GM19240 (cell line): ENCODE measurements at regions not wholly inside any gene's neighbourhood (a gene's known extent, or its start where the extent isn't known, plus 50 kb on each side); places are given as distances from the start of the nearest gene placed in this dataset.
"Not testable (repeated sequence)": the region's sequence is repeated elsewhere in the genome, so short reads cannot be mapped to it uniquely, and the experiment has no call there.

ENCODE experiments used
- DNase-seq: peaks from one replicate; pipeline ENCODE4 v3.0.0; 2011; ENCODE audit warnings: low spot score; ENCODE audit not compliant: insufficient read length

DNA sequence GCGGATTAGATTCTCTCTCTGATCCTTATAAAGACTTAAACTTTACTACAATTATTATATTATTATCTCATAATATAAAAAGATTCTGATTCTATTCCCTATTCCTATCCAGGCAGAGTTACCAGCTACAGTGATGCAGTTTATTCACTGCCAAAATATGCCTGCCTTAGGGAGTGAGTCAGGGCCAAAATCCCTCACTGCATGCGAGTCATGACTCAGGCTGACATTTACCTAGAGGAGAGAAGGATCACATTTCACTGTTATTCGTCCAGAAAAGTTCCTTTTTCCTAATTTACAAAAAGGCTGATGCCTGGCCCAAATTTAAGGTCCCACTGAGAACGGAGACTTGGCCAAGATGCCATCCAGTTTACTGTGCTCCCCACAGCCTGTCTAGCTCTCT lies 168.5 kb upstream of the LDB2 start:
- DNase-seq: no peak

GRCh38 chr4:17066236-17066635 lies 167.8 kb upstream of the LDB2 start:
- no peak for DNase-seq

- DNase-seq: no peak
Observed at GRCh38 chr4:17065821-17066220, 167.4 kb upstream of the LDB2 start.

DNA sequence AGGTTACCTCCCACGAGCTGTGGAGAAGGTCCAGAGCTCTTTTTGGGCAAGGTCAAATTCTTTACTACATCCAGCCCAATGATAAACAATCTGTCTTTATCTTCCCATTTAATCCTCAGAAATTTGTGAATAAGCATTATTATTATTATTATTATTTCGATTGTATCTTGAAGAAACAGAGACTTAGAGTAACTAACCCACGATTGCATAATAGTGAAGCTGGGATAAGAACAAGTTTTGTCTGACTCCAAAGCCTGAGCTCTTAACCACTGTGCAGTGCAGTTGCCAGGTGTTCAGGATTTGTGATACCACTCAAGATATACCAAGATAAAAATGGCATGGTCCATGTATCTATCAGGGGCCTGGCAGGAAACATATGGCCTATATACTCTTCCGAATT lies 166.5 kb upstream of the LDB2 start:
- no peak for DNase-seq

GRCh38 chr4:17063888-17064287 lies 165.4 kb upstream of the LDB2 start:
- no peak for DNase-seq

DNA sequence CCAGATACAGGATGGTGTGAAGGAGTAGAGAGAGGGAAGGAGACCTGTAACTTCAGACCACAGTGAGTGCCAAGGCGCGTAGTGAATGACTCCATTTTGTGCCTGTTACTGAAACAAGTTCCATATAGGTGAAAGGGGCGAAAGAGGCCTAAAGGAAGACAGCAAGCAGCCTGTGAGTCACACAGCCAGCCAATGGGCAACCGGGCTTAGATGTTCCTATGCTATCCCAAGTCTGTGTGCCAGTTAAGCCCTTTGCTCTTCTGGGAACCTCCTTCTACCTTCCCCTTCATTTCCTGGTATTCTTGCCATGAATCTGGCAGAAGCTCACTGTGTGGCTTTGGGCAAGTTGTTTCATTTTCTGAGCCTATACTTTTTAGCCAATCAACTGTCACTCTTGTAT lies 161.8 kb upstream of the LDB2 start:
- DNase-seq: no peak

- DNase-seq: no peak
Observed at GRCh38 chr4:17058916-17059741, 160.7 kb upstream of the LDB2 start.

GRCh38 chr4:17058536-17058915 lies 160.1 kb upstream of the LDB2 start:
- no peak for DNase-seq

DNA sequence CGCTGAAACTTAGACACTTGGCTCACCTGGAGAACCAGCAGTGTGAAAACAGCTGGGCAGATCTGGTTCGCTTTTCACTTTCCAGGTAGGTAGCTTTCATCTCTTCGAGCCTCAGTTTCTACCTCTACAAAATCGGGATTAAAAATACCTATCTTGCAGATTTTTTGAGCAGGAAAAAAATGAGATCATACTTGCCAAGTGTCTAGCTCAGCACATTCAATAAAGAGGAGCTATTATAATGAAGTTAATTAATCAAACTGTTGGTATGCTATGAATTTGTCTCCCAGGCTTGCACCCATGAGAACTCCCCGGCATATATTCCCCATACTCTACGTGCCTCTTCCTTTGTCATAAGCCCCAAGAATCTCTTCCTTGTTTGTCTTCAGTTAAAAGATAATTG lies 158.6 kb upstream of the LDB2 start:
- DNase-seq: no peak

- no peak for DNase-seq
Observed at GRCh38 chr4:17055788-17056187, 157.3 kb upstream of the LDB2 start.

- no peak for DNase-seq
Observed at GRCh38 chr4:17045866-17046265, 147.4 kb upstream of the LDB2 start.

- no peak for DNase-seq
Observed at GRCh38 chr4:17038510-17039176, 140.2 kb upstream of the LDB2 start.

DNA sequence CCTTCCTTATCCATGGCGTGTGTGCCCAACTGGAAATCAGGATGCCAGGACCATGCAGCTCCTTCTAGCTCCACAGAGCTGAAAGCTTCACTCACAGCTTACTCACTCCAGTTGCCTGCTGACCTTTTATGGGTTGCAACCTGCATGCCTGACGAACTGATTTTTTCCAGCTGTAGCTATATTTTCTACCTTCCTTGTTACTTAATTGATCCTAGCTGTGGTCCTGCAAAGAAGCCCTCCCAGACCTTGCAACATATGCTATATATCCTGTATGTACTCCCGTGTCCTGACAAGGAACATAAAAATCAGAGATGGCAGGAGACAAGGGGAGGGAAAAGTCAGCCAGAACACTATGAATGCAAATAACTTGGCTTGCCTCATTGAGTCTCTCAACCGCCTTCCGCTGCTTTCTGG lies 135.3 kb upstream of the LDB2 start:
- no peak for DNase-seq

- no peak for DNase-seq
Observed at GRCh38 chr4:17033025-17033767, 134.8 kb upstream of the LDB2 start.

GRCh38 chr4:17030543-17030942 lies 132.1 kb upstream of the LDB2 start:
- no peak for DNase-seq

DNA sequence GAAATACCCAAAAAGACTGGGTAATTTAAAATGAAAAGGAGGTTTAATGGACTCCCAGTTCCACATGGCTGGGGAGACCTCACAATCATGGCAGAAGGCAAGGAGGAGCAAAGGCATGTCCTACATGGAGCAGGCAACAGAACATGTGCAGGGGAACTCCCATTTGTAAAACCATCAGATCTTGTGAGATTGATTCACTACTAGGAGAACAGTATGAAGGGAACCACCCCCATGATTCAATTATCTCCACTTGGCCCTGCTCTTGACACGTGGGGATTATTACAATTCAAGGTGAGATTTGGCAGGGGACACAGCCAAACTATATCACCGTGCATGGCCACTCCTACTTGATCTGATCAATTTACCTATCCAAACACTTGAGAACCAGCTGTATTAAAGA lies 131.5 kb upstream of the LDB2 start:
- no peak for DNase-seq

DNA sequence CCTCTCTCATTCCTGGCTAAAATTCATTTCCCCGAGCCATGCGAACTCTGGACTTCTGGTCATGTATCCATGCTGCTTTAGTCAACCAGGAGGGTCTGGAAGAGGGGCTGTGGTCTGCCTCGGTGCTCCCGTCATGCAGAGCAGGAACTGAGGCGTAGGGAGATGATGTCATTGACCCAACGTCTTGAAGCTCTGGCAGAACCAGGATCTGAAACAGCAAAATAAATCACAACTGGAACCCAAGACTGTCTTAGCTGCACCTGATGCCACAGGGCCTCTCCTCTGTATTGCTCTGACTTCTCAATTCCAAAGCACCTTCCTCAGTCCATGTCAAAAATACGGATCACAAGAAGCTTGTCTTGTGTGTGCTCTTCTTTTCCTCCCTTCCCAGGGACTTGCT lies 131.0 kb upstream of the LDB2 start:
- DNase-seq: no peak

DNA sequence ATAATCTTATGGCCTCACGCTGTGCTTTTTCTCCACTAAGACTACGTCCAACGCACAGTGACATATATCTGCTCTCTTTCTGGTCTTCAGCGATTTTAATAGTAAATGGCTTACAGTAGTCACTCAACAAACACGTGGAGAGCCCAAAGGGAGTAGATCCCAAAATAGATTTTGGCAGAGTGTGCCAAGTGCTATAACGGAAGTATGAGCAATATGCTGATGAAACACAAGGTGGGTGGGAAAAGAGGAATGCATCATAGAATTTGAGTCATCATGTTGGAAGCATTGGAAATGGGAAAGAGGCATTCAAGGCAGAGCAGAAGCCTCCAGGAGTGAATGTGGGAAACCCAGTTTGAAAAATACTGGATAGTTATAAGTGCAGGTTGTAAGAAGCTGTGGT lies 129.1 kb upstream of the LDB2 start:
- no peak for DNase-seq

DNA sequence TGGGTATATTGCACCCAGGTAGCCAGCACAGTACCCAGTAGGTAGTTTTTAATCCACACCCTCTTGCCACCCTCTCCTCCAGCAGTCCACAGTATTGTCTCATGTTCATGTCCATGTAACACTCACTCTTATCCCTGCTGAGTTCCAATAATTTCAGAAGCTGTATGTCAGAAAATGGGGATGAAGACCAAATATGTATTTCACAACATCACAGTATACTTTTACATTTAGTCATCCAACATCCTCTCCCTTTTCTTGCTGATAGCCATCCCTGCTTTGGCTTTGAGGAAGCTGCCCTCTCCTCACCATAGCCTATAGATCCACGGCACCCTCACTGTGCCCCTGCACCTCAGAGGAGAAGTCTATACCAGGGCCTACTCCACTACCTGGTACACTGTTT lies 126.0 kb upstream of the LDB2 start:
- DNase-seq: no peak

DNA sequence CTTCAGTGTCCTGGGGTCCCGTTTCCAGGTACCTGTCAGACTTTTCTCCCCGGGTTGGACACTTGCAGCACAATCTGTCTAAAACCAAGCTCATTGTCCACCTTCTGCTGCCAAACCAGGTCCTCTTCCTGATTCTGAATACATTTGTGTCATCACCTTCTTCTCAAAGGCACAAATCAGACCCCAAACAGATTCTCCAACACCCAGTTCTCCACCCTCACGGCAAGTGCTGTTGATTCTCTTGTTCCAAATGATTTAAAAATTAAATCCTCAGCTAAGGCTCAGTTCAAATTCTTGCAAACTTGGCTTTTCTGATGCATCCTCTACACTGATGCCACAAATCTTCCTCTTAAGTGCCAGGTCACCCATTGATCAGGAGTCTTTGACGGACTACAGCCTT lies 122.5 kb upstream of the LDB2 start:
- no peak for DNase-seq

DNA sequence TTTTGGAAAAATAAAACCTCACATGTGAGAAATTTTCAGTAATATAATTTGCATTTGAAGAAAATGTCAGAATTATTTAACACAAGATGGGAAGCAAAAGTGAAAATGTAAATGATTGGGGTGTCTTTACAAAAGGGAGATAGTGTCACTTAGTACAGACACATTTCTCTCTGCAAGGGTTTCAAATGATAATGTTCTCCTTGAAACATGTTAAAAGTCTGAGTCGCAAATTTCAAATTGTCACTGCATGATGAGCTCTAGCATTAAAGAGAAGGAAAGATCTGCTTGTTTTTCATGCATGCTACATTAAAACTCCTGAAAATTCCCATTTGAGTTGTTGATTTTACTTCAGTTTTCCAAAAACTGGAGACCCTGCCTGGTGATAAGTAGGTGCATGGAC lies 122.0 kb upstream of the LDB2 start:
- no peak for DNase-seq

GRCh38 chr4:17018621-17019020 lies 120.2 kb upstream of the LDB2 start:
- not testable (repeated sequence) for DNase-seq
